ENCODE measurements at regions not wholly inside any gene's neighbourhood (a gene's known extent, or its start where the extent isn't known, plus 50 kb on each side); places are given as distances from the start of the nearest gene placed in this dataset.

DNA sequence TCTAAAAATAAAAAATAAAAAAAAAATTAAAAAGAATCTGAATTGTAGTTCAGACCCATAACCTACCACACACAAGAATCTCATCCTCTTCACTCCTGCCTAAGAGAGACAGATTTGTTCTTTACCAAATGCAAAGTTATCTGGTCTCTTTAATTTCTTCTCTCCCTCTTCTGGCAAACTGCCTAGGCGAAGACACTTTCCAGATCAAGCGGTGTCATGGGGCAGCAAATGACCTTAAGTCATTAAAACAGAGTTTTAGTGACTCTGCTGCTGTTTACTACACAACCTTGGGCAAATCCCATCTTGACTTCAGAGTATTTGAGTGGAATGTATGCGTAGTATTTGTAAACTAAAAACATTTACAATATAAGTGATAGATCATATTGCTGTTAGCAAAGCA lies 60.9 kb upstream of the NID2 start:
- TF ChIP-seq, protein P1, sequence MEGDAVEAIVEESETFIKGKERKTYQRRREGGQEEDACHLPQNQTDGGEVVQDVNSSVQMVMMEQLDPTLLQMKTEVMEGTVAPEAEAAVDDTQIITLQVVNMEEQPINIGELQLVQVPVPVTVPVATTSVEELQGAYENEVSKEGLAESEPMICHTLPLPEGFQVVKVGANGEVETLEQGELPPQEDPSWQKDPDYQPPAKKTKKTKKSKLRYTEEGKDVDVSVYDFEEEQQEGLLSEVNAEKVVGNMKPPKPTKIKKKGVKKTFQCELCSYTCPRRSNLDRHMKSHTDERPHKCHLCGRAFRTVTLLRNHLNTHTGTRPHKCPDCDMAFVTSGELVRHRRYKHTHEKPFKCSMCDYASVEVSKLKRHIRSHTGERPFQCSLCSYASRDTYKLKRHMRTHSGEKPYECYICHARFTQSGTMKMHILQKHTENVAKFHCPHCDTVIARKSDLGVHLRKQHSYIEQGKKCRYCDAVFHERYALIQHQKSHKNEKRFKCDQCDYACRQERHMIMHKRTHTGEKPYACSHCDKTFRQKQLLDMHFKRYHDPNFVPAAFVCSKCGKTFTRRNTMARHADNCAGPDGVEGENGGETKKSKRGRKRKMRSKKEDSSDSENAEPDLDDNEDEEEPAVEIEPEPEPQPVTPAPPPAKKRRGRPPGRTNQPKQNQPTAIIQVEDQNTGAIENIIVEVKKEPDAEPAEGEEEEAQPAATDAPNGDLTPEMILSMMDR (IDR thresholded peaks at IDR 0.05; ENCODE audit: insufficient read depth, low read depth, low read length), result no peak
- TF ChIP-seq EZH2 (IDR thresholded peaks at IDR 0.05; ENCODE audit: insufficient read depth, low read length), result no peak
